OCI-LY7 (cell line): ENCODE measurements at regions not wholly inside any gene's neighbourhood (a gene's known extent, or its start where the extent isn't known, plus 50 kb on each side); places are given as distances from the start of the nearest gene placed in this dataset.

Experiments used
- CTCF ChIP-seq: fragments of 200-600 bp; sonication (generic); conservative IDR thresholded peaks from 2 replicates; pipeline ENCODE4 v1.5.1; 2014; ENCODE audit warnings: mild to moderate bottlenecking, antibody characterized with exemption, low read length, moderate library complexity, mixed read lengths
- EZH2phosphoT487 ChIP-seq: fragments of 200-600 bp; sonication (generic); IDR thresholded peaks from 2 replicates; pipeline ENCODE4 v1.6.1; 2018; ENCODE audit warnings: low read depth, borderline replicate concordance, mild to moderate bottlenecking, mixed run types, antibody characterized with exemption, low read length, moderate library complexity, mixed read lengths

- TF ChIP-seq CTCF (no peak), EZH2phosphoT487 (no peak)
Measured at GRCh38 chr7:156080046-156080445, 267.8 kb upstream of the SHH start.
